SK-N-SH (cell line): ENCODE measurements at regions not wholly inside any gene's neighbourhood (a gene's known extent, or its start where the extent isn't known, plus 50 kb on each side); places are given as distances from the start of the nearest gene placed in this dataset.

Source experiments
- EP300 ChIP-seq, 2 experiments: IDR thresholded peaks; 2 replicates each; pipeline versions ENCODE4 v1.4.0 to v1.6.1; 2012; ENCODE audit warnings: borderline replicate concordance in 1 of 2, low read depth in 1 of 2, low read length in 1 of 2
- RFX5 ChIP-seq: IDR thresholded peaks from 2 replicates; pipeline ENCODE4 v1.6.1; 2012; ENCODE audit warnings: mild to moderate bottlenecking, improper control_type of control experiment, low read length
- TCF12 ChIP-seq: IDR thresholded peaks from 2 replicates; pipeline ENCODE4 v1.4.0; 2012
- YY1 ChIP-seq: IDR thresholded peaks from 2 replicates; pipeline ENCODE4 v1.4.0; 2012; ENCODE audit warnings: low read depth, mild to moderate bottlenecking
- TF ChIP-seq, protein P1 (sequence below): fragments of 200-600 bp; sonication (generic); IDR thresholded peaks from 2 replicates; pipeline ENCODE4 v1.6.1; 2017; ENCODE audit warnings: antibody characterized with exemption, mild to moderate bottlenecking, moderate library complexity
- TF ChIP-seq, protein P2 (sequence below): IDR thresholded peaks from 2 replicates; pipeline ENCODE4 v1.4.0; 2012; ENCODE audit warnings: low read depth, borderline replicate concordance
- TF ChIP-seq, protein P3 (sequence below): fragments of 150-350 bp; IDR thresholded peaks from 2 replicates; pipeline ENCODE4 v1.6.1; 2017; ENCODE audit warnings: antibody characterized with exemption, low read length, low read depth, borderline replicate concordance
- TF ChIP-seq, protein P4 (sequence below): IDR thresholded peaks from 2 replicates; pipeline ENCODE4 v1.4.0; 2012; ENCODE audit warnings: low read depth
- TF ChIP-seq, protein P5 (sequence below): IDR thresholded peaks from 2 replicates; pipeline ENCODE4 v1.6.1; 2012; ENCODE audit warnings: mild to moderate bottlenecking, low read depth, low read length, moderate library complexity
- TF ChIP-seq, protein P6 (sequence below): fragments of 150-350 bp; IDR thresholded peaks from 2 replicates; pipeline ENCODE4 v1.6.1; 2016; ENCODE audit warnings: mild to moderate bottlenecking, low read depth, low read length

DNA sequence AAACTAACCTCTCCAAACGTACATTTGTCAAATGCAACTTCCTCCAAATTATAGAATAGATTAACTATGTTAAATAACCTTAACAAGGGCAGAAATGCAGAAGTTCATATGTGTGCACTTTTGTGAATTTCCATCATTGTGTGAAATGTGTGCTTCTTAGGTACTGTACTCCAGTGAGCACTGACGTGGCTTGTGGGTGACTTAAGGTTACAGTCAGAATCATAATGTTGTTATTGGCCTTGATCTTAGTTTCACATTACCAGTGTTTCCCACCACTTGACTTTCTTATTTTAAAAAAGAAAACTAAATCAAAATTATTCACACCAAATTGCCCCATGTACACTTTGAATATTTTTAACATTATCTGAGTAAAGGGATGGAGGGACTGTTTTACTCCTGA is 155.1 kb upstream of the FZD8 start:
- TF ChIP-seq RFX5 (no peak), TCF12 (no peak), EP300 (IDR thresholded peaks at IDR 0.05; ENCODE audit: borderline replicate concordance in 1 of 2, low read depth in 1 of 2, low read length in 1 of 2) (no peak), YY1 (no peak)
- TF ChIP-seq, protein P1, sequence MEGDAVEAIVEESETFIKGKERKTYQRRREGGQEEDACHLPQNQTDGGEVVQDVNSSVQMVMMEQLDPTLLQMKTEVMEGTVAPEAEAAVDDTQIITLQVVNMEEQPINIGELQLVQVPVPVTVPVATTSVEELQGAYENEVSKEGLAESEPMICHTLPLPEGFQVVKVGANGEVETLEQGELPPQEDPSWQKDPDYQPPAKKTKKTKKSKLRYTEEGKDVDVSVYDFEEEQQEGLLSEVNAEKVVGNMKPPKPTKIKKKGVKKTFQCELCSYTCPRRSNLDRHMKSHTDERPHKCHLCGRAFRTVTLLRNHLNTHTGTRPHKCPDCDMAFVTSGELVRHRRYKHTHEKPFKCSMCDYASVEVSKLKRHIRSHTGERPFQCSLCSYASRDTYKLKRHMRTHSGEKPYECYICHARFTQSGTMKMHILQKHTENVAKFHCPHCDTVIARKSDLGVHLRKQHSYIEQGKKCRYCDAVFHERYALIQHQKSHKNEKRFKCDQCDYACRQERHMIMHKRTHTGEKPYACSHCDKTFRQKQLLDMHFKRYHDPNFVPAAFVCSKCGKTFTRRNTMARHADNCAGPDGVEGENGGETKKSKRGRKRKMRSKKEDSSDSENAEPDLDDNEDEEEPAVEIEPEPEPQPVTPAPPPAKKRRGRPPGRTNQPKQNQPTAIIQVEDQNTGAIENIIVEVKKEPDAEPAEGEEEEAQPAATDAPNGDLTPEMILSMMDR, result no peak
- TF ChIP-seq, protein P2, sequence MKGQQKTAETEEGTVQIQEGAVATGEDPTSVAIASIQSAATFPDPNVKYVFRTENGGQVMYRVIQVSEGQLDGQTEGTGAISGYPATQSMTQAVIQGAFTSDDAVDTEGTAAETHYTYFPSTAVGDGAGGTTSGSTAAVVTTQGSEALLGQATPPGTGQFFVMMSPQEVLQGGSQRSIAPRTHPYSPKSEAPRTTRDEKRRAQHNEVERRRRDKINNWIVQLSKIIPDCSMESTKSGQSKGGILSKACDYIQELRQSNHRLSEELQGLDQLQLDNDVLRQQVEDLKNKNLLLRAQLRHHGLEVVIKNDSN, result no peak
- TF ChIP-seq, protein P3, sequence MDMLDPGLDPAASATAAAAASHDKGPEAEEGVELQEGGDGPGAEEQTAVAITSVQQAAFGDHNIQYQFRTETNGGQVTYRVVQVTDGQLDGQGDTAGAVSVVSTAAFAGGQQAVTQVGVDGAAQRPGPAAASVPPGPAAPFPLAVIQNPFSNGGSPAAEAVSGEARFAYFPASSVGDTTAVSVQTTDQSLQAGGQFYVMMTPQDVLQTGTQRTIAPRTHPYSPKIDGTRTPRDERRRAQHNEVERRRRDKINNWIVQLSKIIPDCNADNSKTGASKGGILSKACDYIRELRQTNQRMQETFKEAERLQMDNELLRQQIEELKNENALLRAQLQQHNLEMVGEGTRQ, result no peak
- TF ChIP-seq, protein P4, sequence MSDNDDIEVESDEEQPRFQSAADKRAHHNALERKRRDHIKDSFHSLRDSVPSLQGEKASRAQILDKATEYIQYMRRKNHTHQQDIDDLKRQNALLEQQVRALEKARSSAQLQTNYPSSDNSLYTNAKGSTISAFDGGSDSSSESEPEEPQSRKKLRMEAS, result no peak
- TF ChIP-seq, protein P5, sequence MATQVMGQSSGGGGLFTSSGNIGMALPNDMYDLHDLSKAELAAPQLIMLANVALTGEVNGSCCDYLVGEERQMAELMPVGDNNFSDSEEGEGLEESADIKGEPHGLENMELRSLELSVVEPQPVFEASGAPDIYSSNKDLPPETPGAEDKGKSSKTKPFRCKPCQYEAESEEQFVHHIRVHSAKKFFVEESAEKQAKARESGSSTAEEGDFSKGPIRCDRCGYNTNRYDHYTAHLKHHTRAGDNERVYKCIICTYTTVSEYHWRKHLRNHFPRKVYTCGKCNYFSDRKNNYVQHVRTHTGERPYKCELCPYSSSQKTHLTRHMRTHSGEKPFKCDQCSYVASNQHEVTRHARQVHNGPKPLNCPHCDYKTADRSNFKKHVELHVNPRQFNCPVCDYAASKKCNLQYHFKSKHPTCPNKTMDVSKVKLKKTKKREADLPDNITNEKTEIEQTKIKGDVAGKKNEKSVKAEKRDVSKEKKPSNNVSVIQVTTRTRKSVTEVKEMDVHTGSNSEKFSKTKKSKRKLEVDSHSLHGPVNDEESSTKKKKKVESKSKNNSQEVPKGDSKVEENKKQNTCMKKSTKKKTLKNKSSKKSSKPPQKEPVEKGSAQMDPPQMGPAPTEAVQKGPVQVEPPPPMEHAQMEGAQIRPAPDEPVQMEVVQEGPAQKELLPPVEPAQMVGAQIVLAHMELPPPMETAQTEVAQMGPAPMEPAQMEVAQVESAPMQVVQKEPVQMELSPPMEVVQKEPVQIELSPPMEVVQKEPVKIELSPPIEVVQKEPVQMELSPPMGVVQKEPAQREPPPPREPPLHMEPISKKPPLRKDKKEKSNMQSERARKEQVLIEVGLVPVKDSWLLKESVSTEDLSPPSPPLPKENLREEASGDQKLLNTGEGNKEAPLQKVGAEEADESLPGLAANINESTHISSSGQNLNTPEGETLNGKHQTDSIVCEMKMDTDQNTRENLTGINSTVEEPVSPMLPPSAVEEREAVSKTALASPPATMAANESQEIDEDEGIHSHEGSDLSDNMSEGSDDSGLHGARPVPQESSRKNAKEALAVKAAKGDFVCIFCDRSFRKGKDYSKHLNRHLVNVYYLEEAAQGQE, result no peak
- TF ChIP-seq, protein P6, sequence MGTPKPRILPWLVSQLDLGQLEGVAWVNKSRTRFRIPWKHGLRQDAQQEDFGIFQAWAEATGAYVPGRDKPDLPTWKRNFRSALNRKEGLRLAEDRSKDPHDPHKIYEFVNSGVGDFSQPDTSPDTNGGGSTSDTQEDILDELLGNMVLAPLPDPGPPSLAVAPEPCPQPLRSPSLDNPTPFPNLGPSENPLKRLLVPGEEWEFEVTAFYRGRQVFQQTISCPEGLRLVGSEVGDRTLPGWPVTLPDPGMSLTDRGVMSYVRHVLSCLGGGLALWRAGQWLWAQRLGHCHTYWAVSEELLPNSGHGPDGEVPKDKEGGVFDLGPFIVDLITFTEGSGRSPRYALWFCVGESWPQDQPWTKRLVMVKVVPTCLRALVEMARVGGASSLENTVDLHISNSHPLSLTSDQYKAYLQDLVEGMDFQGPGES, result no peak
